ENCODE measurements at regions not wholly inside any gene's neighbourhood (a gene's known extent, or its start where the extent isn't known, plus 50 kb on each side); places are given as distances from the start of the nearest gene placed in this dataset.
"Not testable (repeated sequence)": the region's sequence is repeated elsewhere in the genome, so short reads cannot be mapped to it uniquely, and the experiment has no call there.

GRCh38 chr4:26047795-26048194, 133.8 kb downstream of the SMIM20 start:
- DNase-seq (ENCODE audit: low spot score): no peak

- no peak for DNase-seq (ENCODE audit: low spot score)
Observed at GRCh38 chr4:26048378-26048882, 134.4 kb downstream of the SMIM20 start.

- DNase-seq (ENCODE audit: low spot score): no peak
Observed at GRCh38 chr4:26048950-26049349, 134.9 kb downstream of the SMIM20 start.

- DNase-seq (ENCODE audit: low spot score): no peak
Observed at GRCh38 chr4:26049447-26049846, 135.4 kb downstream of the SMIM20 start.

GRCh38 chr4:26050212-26050643, 136.2 kb downstream of the SMIM20 start:
- no peak for DNase-seq (ENCODE audit: low spot score)

GRCh38 chr4:26050671-26051070, 136.7 kb downstream of the SMIM20 start:
- DNase-seq (ENCODE audit: low spot score): no peak

GRCh38 chr4:26051240-26051639, 137.2 kb downstream of the SMIM20 start:
- no peak for DNase-seq (ENCODE audit: low spot score)

- no peak for DNase-seq (ENCODE audit: low spot score)
Observed at GRCh38 chr4:26052663-26053541, 138.9 kb downstream of the SMIM20 start.

GRCh38 chr4:26053761-26054160, 139.7 kb downstream of the SMIM20 start:
- no peak for DNase-seq (ENCODE audit: low spot score)

GRCh38 chr4:26055855-26056254, 141.8 kb downstream of the SMIM20 start:
- DNase-seq (ENCODE audit: low spot score): no peak

- DNase-seq (ENCODE audit: low spot score): no peak
Observed at GRCh38 chr4:26056406-26056805, 142.4 kb downstream of the SMIM20 start.

- not testable (repeated sequence) for DNase-seq (ENCODE audit: low spot score)
Observed at GRCh38 chr4:26057839-26058238, 143.8 kb downstream of the SMIM20 start.

GRCh38 chr4:26058537-26058936, 144.5 kb downstream of the SMIM20 start:
- DNase-seq (ENCODE audit: low spot score): peak; percentile 11

- DNase-seq (ENCODE audit: low spot score): no peak
Observed at GRCh38 chr4:26059391-26060154, 145.6 kb downstream of the SMIM20 start.

- DNase-seq (ENCODE audit: low spot score): no peak
Observed at GRCh38 chr4:26060286-26060685, 146.3 kb downstream of the SMIM20 start.

GRCh38 chr4:26061248-26061986, 147.4 kb downstream of the SMIM20 start:
- DNase-seq (ENCODE audit: low spot score): peak; percentile 48

GRCh38 chr4:26062215-26062614, 148.2 kb downstream of the SMIM20 start:
- no peak for DNase-seq (ENCODE audit: low spot score)

- not testable (repeated sequence) for DNase-seq (ENCODE audit: low spot score)
Observed at GRCh38 chr4:26064009-26064408, 150.0 kb downstream of the SMIM20 start.

GRCh38 chr4:26065833-26066232, 151.8 kb downstream of the SMIM20 start:
- DNase-seq (ENCODE audit: low spot score): no peak

- DNase-seq (ENCODE audit: low spot score): no peak
Observed at GRCh38 chr4:26067035-26067434, 153.0 kb downstream of the SMIM20 start.

GRCh38 chr4:26069218-26069617, 155.2 kb downstream of the SMIM20 start:
- no peak for DNase-seq (ENCODE audit: low spot score)

GRCh38 chr4:26071688-26072087, 157.7 kb downstream of the SMIM20 start:
- DNase-seq (ENCODE audit: low spot score): no peak

Data from CD4-positive, alpha-beta T cell treated with Interleukin-2 at 100 ng/mL for 4 hours (primary cell).